ENCODE measurements at regions not wholly inside any gene's neighbourhood (a gene's known extent, or its start where the extent isn't known, plus 50 kb on each side); places are given as distances from the start of the nearest gene placed in this dataset.

DNA sequence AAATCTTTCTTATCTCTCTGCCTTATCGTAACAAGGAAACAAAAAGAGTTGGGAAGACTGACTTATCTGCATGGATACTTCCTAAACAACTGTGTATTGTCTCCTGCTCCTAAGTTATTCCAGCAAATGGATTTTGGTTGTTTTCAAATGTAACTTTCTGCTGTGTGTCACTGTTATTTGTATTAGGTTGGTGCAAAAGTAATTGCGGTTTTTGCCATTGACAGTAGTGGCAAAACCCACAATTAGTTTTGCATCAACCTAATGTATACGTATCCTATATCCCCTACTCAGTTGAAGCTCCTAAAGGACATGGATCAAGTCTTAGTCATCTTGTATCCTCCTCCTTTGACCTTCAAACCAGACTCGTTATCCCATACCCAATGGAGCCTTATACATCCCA is 263.4 kb upstream of the GPR101 start:
- no peak for DNase-seq
- WGBS (ENCODE audit: low lambda C conversion rate): 2% methylated on average over 4 of the region's 4 CpGs
- H3K4me2 ChIP-seq: no peak overlapping the region

More for the DNA sequence above, 263.4 kb upstream of the GPR101 start:
- POLR2A ChIA-PET: no interaction called here
- Histone ChIP-seq H3K27me3 (ENCODE audit: insufficient read depth) (0 out of 2 replicates have a peak, but pooled peaks cover 3% of the 10 kb centered on the region), H3K9ac (no peak overlapping the region), H3K9me3 (no peaks in the 10 kb centered on the region), H3K4me1 (ENCODE audit: control insufficient read depth in 1 of 2, insufficient read depth in 2 of 2, low read depth in 1 of 2, low read length in 1 of 2) (no peaks in the 10 kb centered on the region), H2AFZ (ENCODE audit: low read depth) (no peak overlapping the region), H3K9me2 (no peaks in the 10 kb centered on the region), H4K20me1 (ENCODE audit: insufficient read depth) (no peaks in the 10 kb centered on the region), H3K4me3 (ENCODE audit: low read depth in 2 of 2, low read length in 1 of 2) (no peak overlapping the region), H3K27ac (ENCODE audit: low read depth in 2 of 2, low read length in 1 of 2) (no peak overlapping the region), H3F3A (replicated peaks; ENCODE audit: insufficient read depth) (no peaks in the 10 kb centered on the region), H3K36me3 (replicated peaks in 1 of 2; ENCODE audit: control insufficient read depth in 1 of 2, insufficient read depth in 2 of 2, low read length in 1 of 2) (no peaks in the 10 kb centered on the region), H3K79me2 (ENCODE audit: insufficient read depth) (no peaks in the 10 kb centered on the region)
- CTCF ChIA-PET: no interaction called here
- TF ChIP-seq FOXM1 (IDR thresholded peaks at IDR 0.05; ENCODE audit: low read depth) (no peak), FOSL2 (IDR thresholded peaks at IDR 0.05; ENCODE audit: borderline replicate concordance, low read depth) (no peak), GATA2 (CRISPR knock-in tag; IDR thresholded peaks at IDR 0.05) (no peak), TEAD4 (IDR thresholded peaks at IDR 0.05; ENCODE audit: borderline replicate concordance, insufficient read depth) (no peak), YY1 (IDR thresholded peaks at IDR 0.05; ENCODE audit: low read depth) (no peak), TCF12 (IDR thresholded peaks at IDR 0.05) (no peak), MEF2A (IDR thresholded peaks at IDR 0.05; ENCODE audit: borderline replicate concordance, low read depth) (no peak), JUND (IDR thresholded peaks at IDR 0.05) (no peak), SIN3A (IDR thresholded peaks at IDR 0.05; ENCODE audit: borderline replicate concordance, low read depth, low read length) (no peak)
- TF ChIP-seq, protein P1, sequence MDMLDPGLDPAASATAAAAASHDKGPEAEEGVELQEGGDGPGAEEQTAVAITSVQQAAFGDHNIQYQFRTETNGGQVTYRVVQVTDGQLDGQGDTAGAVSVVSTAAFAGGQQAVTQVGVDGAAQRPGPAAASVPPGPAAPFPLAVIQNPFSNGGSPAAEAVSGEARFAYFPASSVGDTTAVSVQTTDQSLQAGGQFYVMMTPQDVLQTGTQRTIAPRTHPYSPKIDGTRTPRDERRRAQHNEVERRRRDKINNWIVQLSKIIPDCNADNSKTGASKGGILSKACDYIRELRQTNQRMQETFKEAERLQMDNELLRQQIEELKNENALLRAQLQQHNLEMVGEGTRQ (IDR thresholded peaks at IDR 0.05; ENCODE audit: borderline replicate concordance, low read depth, low read length): no peak
- TF ChIP-seq, protein P2, sequence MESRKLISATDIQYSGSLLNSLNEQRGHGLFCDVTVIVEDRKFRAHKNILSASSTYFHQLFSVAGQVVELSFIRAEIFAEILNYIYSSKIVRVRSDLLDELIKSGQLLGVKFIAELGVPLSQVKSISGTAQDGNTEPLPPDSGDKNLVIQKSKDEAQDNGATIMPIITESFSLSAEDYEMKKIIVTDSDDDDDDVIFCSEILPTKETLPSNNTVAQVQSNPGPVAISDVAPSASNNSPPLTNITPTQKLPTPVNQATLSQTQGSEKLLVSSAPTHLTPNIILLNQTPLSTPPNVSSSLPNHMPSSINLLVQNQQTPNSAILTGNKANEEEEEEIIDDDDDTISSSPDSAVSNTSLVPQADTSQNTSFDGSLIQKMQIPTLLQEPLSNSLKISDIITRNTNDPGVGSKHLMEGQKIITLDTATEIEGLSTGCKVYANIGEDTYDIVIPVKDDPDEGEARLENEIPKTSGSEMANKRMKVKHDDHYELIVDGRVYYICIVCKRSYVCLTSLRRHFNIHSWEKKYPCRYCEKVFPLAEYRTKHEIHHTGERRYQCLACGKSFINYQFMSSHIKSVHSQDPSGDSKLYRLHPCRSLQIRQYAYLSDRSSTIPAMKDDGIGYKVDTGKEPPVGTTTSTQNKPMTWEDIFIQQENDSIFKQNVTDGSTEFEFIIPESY (IDR thresholded peaks at IDR 0.05; ENCODE audit: borderline replicate concordance, low read depth): no peak
- TF ChIP-seq, protein P3, sequence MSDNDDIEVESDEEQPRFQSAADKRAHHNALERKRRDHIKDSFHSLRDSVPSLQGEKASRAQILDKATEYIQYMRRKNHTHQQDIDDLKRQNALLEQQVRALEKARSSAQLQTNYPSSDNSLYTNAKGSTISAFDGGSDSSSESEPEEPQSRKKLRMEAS (IDR thresholded peaks at IDR 0.05; ENCODE audit: low read depth): no peak
- TF ChIP-seq, protein P4, sequence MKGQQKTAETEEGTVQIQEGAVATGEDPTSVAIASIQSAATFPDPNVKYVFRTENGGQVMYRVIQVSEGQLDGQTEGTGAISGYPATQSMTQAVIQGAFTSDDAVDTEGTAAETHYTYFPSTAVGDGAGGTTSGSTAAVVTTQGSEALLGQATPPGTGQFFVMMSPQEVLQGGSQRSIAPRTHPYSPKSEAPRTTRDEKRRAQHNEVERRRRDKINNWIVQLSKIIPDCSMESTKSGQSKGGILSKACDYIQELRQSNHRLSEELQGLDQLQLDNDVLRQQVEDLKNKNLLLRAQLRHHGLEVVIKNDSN (IDR thresholded peaks at IDR 0.05; ENCODE audit: borderline replicate concordance, low read depth): no peak
- TF ChIP-seq, protein P5, sequence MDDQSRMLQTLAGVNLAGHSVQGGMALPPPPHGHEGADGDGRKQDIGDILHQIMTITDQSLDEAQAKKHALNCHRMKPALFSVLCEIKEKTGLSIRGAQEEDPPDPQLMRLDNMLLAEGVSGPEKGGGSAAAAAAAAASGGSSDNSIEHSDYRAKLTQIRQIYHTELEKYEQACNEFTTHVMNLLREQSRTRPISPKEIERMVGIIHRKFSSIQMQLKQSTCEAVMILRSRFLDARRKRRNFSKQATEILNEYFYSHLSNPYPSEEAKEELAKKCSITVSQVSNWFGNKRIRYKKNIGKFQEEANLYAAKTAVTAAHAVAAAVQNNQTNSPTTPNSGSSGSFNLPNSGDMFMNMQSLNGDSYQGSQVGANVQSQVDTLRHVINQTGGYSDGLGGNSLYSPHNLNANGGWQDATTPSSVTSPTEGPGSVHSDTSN (IDR thresholded peaks at IDR 0.05): no peak
- TF ChIP-seq, protein P6, sequence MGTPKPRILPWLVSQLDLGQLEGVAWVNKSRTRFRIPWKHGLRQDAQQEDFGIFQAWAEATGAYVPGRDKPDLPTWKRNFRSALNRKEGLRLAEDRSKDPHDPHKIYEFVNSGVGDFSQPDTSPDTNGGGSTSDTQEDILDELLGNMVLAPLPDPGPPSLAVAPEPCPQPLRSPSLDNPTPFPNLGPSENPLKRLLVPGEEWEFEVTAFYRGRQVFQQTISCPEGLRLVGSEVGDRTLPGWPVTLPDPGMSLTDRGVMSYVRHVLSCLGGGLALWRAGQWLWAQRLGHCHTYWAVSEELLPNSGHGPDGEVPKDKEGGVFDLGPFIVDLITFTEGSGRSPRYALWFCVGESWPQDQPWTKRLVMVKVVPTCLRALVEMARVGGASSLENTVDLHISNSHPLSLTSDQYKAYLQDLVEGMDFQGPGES (IDR thresholded peaks at IDR 0.05; ENCODE audit: low read depth, low read length): no peak

All from SK-N-SH (cell line).